ENCODE measurements at regions not wholly inside any gene's neighbourhood (a gene's known extent, or its start where the extent isn't known, plus 50 kb on each side); places are given as distances from the start of the nearest gene placed in this dataset.
A peak's percentile ranks its signal among the peaks of the same experiment; 100 is the strongest.

GRCh38 chr4:128528793-128529553, 241.4 kb upstream of the PGRMC2 start:
- TF ChIP-seq CTCF (IDR thresholded peaks at IDR 0.05; ENCODE audit: insufficient read depth in 1 of 2, low read depth in 1 of 2, low read length in 1 of 2, severe bottlenecking in 1 of 2, unreplicated experiment in 1 of 2): no peak
- BruUV-seq (replicated peaks): no TSS peak
- no peak overlapping the region for H3K4me3 ChIP-seq (ENCODE audit: low read depth, low read length)
- Mint-ChIP-seq H3K27ac (ENCODE audit: unreplicated experiment) (peak overlapping the region; percentile 95), H3K36me3 (ENCODE audit: insufficient read depth, unreplicated experiment) (peaks cover 14% of the 10 kb centered on the region), H3K4me3 (ENCODE audit: unreplicated experiment) (peak overlapping the region; percentile 46), H3K4me1 (ENCODE audit: low read depth, unreplicated experiment) (peaks cover 37% of the 10 kb centered on the region), H3K9me3 (ENCODE audit: unreplicated experiment) (peaks cover 12% of the 10 kb centered on the region), H3K27me3 (ENCODE audit: insufficient read depth, unreplicated experiment) (no peaks in the 10 kb centered on the region)
- no peaks in the 10 kb centered on the region for H3K9me3 ChIP-seq
- DNase-seq: peak; percentile 69 to 80
- CTCF ChIA-PET: interaction anchor here (1.0 to 1.4 kb wide), 3 partner anchors 24 to 74 kb away, joined by 3 to 4 read pairs (median 3); no protein-coding TSS in a partner anchor
- H3K27me3 ChIP-seq (replicated peaks; ENCODE audit: control insufficient read depth, insufficient read depth, low read length): no peaks in the 10 kb centered on the region
- no peaks in the 10 kb centered on the region for H3K36me3 ChIP-seq (ENCODE audit: control insufficient read depth, insufficient read depth, low read length)
- POLR2A ChIA-PET: interaction anchor here (1.0 kb wide), 1 partner anchor 24 kb away, joined by 10 read pairs; no protein-coding TSS in a partner anchor
- intact Hi-C loops (cut with micrococcal nuclease; ENCODE audit: unreplicated experiment): no loop called here
- peaks cover 49% of the 10 kb centered on the region for H3K4me1 ChIP-seq

- H3K27me3 Mint-ChIP-seq (ENCODE audit: insufficient read depth, unreplicated experiment): no peaks in the 10 kb centered on the region
- peaks cover 14% of the 10 kb centered on the region for H3K36me3 Mint-ChIP-seq (ENCODE audit: insufficient read depth, unreplicated experiment)
- H3K9me3 Mint-ChIP-seq (ENCODE audit: unreplicated experiment): peaks cover 9% of the 10 kb centered on the region
- no TSS peak for BruUV-seq (replicated peaks)
- CTCF ChIA-PET: interaction anchor here (1.3 to 1.4 kb wide), 2 partner anchors 25 to 74 kb away, joined by 3 to 4 read pairs; no protein-coding TSS in a partner anchor
- H3K27ac Mint-ChIP-seq (ENCODE audit: unreplicated experiment): peak overlapping the region; percentile 95
- H3K4me3 ChIP-seq (ENCODE audit: low read depth, low read length): no peak overlapping the region
- no peak for TF ChIP-seq CTCF (IDR thresholded peaks at IDR 0.05; ENCODE audit: insufficient read depth in 1 of 2, low read depth in 1 of 2, low read length in 1 of 2, severe bottlenecking in 1 of 2, unreplicated experiment in 1 of 2)
- H3K36me3 ChIP-seq (ENCODE audit: control insufficient read depth, insufficient read depth, low read length): no peaks in the 10 kb centered on the region
- H3K27me3 ChIP-seq (replicated peaks; ENCODE audit: control insufficient read depth, insufficient read depth, low read length): no peaks in the 10 kb centered on the region
- H3K4me1 Mint-ChIP-seq (ENCODE audit: low read depth, unreplicated experiment): peaks cover 31% of the 10 kb centered on the region
- POLR2A ChIA-PET: no interaction called here
- H3K4me1 ChIP-seq: peaks cover 49% of the 10 kb centered on the region
- no peaks in the 10 kb centered on the region for H3K9me3 ChIP-seq
- intact Hi-C loops (cut with micrococcal nuclease; ENCODE audit: unreplicated experiment): no loop called here
- no peak overlapping the region for H3K4me3 Mint-ChIP-seq (ENCODE audit: unreplicated experiment)
- no peak for DNase-seq
Measured at GRCh38 chr4:128527946-128528576, 240.4 kb upstream of the PGRMC2 start.

- no peak overlapping the region for H3K27ac Mint-ChIP-seq (ENCODE audit: unreplicated experiment)
Measured at GRCh38 chr4:128527351-128527750, 239.7 kb upstream of the PGRMC2 start.

More at GRCh38 chr4:128527351-128527750, 239.7 kb upstream of the PGRMC2 start:
- Mint-ChIP-seq H3K9me3 (ENCODE audit: unreplicated experiment) (peaks cover 9% of the 10 kb centered on the region), H3K36me3 (ENCODE audit: insufficient read depth, unreplicated experiment) (peaks cover 14% of the 10 kb centered on the region), H3K4me1 (ENCODE audit: low read depth, unreplicated experiment) (peaks cover 36% of the 10 kb centered on the region), H3K4me3 (ENCODE audit: unreplicated experiment) (no peak overlapping the region), H3K27me3 (ENCODE audit: insufficient read depth, unreplicated experiment) (no peaks in the 10 kb centered on the region)
- Histone ChIP-seq H3K4me1 (peaks cover 49% of the 10 kb centered on the region), H3K9me3 (no peaks in the 10 kb centered on the region), H3K27me3 (replicated peaks; ENCODE audit: control insufficient read depth, insufficient read depth, low read length) (no peaks in the 10 kb centered on the region), H3K4me3 (ENCODE audit: low read depth, low read length) (no peak overlapping the region), H3K36me3 (ENCODE audit: control insufficient read depth, insufficient read depth, low read length) (no peaks in the 10 kb centered on the region)
- ChIA-PET POLR2A (no interaction called here), CTCF (no interaction called here)
- intact Hi-C loops (cut with micrococcal nuclease; ENCODE audit: unreplicated experiment): no loop called here
- no TSS peak for BruUV-seq (replicated peaks)
- no peak for TF ChIP-seq CTCF (IDR thresholded peaks at IDR 0.05; ENCODE audit: insufficient read depth in 1 of 2, low read depth in 1 of 2, low read length in 1 of 2, severe bottlenecking in 1 of 2, unreplicated experiment in 1 of 2)
- DNase-seq: no peak

All from Caco-2 (cell line).